GM10248 (cell line): ENCODE measurements at regions not wholly inside any gene's neighbourhood (a gene's known extent, or its start where the extent isn't known, plus 50 kb on each side); places are given as distances from the start of the nearest gene placed in this dataset.

ENCODE experiments used
- CTCF ChIA-PET: fragments of 300-600 bp; sonication (Branson Sonifier 250); formaldehyde crosslinking; extraction: SDS; loops from one replicate; lab custom pipeline; 2021; ENCODE audit warnings: antibody characterized with exemption; lab: Yijun Ruan, JAX
- POLR2A ChIA-PET: fragments of 350-650 bp; sonication (Branson Sonifier 250); formaldehyde crosslinking; extraction: SDS; loops from one replicate; lab custom pipeline; 2020; ENCODE audit warnings: antibody characterized with exemption; lab: Yijun Ruan, JAX
- DNase-seq: peaks from one replicate; pipeline ENCODE4 v3.0.0; 2012; ENCODE audit errors: extremely low spot score
- TF ChIP-seq, protein P1 (sequence below): IDR thresholded peaks from 2 replicates; pipeline ENCODE4 v1.5.1; 2012; ENCODE audit warnings: mild to moderate bottlenecking, low read depth; ENCODE audit errors: extremely low read depth, missing control alignments, control extremely low read depth

DNA sequence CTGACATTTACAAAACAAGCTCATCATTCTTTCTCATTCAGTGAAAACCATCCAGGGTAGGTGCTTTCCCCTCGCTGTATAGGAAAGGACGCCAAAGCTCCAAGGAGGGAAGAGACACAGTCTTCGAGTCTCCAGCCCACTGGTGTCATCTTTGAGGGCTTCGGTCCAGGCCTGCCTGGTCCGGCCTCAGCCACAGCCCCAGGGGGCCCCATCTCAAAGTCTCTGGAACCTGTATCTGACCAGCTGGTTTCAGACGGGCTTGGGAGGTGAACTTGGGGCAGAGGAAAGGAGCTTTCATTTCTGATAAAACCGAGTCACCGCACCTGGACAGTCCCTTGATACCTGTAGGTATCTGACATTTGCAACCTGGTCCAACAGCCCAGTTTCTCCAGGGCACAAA lies 229.5 kb upstream of the RTL1 start:
- POLR2A ChIA-PET = no interaction called here
- DNase-seq = no peak
- TF ChIP-seq, protein P1, sequence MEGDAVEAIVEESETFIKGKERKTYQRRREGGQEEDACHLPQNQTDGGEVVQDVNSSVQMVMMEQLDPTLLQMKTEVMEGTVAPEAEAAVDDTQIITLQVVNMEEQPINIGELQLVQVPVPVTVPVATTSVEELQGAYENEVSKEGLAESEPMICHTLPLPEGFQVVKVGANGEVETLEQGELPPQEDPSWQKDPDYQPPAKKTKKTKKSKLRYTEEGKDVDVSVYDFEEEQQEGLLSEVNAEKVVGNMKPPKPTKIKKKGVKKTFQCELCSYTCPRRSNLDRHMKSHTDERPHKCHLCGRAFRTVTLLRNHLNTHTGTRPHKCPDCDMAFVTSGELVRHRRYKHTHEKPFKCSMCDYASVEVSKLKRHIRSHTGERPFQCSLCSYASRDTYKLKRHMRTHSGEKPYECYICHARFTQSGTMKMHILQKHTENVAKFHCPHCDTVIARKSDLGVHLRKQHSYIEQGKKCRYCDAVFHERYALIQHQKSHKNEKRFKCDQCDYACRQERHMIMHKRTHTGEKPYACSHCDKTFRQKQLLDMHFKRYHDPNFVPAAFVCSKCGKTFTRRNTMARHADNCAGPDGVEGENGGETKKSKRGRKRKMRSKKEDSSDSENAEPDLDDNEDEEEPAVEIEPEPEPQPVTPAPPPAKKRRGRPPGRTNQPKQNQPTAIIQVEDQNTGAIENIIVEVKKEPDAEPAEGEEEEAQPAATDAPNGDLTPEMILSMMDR = no peak
- CTCF ChIA-PET = no interaction called here

DNA sequence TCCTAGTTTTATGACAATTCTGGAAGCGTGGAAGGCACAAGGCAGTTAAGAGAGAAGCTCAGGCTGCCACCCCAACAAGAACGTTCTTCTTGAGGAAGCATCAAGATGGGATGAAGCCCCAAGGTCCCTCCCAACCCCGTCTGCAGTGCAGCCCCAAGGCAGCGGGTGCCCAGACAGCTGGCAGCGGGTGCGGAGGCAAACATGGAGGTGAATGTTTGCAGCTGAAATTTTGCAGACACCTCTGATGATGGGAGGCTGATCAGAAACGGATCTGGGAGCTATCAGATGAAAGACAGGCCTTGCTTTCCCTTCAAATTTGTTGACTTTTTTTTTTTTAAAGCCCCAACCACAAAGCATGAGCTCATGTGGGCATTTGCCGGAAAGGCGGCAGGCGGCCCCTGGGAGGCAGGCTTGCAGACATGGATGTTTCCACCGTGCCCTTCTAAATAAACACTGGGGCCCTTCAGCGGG lies 230.7 kb upstream of the RTL1 start:
- DNase-seq = no peak
- TF ChIP-seq, protein P1 = no peak
- CTCF ChIA-PET = no interaction called here
- POLR2A ChIA-PET = no interaction called here

DNA sequence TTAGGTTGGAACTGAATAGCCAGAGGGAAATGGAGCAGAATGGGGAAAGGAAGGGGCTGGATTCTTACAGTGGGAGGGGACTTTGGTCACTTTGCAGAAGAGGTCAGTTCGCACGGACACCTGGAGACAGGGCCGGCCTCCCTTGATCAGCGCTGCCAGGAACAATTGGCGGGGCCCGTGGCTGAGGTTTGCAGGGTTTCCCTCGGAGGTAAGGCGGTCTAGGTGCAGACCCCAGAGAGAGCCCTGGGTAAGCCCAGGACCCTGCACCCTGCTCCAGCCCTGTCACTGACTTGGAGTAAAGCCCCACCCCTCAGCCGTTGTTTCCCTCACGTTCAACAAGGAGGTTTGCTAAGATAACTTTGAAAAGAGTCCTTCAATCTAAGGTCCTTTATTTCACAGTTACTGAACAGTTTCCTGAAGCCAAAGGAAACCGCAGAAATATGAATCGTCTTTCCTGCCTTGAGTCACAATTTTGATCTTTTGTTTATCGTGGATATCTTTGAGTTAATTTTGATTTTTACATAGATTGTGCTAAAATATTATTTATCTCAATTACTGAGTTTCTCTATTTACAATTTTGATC lies 231.4 kb upstream of the RTL1 start:
- TF ChIP-seq, protein P1 = no peak
- no peak for DNase-seq
- ChIA-PET CTCF (no interaction called here), POLR2A (no interaction called here)

DNA sequence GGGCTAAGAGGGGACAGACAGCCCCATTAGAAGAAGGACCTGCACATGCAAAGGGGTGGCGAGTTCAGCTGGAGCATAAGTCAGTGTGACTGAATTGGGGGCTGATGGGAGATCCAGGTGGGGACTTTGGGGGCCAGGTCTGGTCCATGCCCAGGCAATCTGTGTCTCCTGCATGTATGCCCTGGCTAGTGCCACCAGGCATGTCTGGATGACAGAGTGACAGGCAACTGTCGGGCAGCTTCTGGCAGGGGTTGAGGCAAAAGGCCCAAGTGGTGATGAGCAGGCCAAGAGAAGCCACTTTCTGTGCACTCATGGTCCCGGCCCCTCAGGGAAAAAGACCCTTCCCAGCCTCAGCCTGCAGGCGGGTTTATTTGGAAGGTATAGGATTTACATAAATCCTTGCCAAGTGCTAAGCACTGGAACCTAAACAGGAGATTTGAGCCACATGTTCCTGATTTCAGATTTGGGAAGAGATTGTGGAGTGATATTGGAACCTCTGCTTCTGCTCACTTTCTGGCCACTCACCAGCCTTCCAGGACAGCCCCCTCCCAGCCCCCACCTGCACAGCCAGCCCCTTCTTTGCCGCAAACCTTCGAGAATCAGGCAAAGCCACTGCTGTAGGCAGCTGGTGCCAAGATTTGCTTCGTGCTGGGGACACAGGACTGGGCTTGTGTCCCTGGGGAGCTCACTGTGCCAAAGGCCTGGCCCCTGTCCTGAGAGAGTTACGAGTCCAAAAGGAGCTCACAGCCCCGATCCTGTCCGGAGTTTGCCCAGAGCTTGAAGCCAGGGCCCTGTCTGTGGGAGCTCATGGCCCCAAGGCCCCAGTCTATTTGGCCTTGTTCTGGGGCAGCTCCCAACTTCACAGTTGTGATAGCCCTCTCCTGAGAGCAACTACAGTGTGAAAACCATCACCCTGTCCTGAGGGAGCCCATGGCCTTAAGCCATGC lies 232.5 kb upstream of the RTL1 start:
- no peak for DNase-seq
- TF ChIP-seq, protein P1 = no peak
- ChIA-PET POLR2A (no interaction called here), CTCF (no interaction called here)

DNA sequence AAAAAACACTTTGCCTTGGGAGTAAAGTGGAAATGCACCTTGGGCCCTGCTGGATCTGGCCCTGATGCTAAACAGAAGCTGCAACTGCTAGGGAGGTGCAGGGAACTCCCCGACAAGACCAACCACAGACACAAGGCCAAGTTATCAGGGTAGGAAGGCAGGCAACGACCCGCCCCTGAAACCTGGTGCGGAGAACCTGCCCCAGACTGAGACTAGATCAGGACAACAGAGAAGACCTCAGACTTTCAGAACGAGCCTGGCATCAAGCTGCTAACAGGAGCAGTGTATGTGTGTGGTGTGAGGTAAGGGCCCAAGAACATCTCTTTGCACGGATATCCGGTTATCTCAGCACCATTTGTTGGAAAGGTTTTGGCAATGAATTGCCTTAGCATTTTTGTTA lies 233.7 kb upstream of the RTL1 start:
- ChIA-PET POLR2A (no interaction called here), CTCF (no interaction called here)
- no peak for DNase-seq
- TF ChIP-seq, protein P1 = no peak

DNA sequence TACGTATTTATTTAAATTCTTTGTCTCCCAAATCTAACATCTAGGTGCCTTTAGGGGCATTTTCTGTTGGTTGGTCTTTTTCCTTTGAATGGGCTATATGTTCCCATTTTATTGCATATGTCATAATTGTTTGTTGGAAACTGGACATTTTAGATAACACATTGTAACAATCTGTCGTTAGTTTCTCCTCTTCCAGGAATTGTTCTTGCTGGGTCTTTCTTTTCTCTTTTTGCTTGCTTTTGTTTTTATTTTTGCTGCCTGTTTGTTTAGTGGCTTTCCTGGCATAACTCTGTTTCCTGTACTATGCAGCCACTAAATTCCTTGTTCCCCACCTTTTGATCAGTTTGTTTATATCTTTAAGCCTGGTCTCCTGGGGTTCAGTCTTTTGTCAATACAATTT lies 244.3 kb upstream of the RTL1 start:
- TF ChIP-seq, protein P1 = no peak
- DNase-seq = no peak
- CTCF ChIA-PET = no interaction called here
- POLR2A ChIA-PET = no interaction called here
